ENCODE measurements at regions not wholly inside any gene's neighbourhood (a gene's known extent, or its start where the extent isn't known, plus 50 kb on each side); places are given as distances from the start of the nearest gene placed in this dataset.

DNA sequence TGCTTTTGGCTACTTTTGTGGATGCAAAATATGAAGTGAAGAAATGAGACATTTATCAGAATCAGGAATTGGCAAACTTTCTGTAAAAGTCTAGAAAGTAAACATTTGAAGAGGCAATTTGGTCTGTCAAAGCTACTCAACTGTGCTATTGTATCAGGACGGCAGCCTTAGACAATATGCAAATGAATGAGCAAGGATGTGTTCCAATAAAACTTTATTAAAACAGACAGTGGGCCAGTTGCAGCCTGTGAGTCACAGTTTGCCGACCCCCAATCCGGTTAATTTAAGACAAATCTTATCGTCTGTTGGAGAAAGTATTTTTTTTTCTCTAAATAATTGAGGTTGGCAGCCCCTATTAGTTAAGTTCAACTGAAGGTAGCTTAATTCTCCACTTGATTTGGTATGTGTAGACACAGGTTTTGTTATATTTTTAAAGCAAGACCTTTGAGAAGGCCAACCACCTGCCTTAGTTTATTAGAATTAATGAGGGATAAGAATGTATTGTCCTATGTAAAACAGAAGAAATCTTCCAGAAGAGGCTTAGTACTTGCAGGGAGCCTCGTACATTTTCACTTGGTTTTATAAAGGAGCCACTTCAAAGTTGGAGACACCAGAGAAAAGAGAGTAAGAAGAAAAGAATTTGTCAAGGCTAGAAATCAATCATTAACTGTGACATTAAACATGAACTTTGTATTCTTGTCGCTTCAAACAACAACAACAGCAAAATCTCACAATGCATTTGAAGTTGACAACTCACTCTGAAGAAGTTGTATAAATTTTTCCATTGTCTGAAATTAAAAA lies 81.6 kb upstream of the FAT1 start:
- TF ChIP-seq, protein P1, sequence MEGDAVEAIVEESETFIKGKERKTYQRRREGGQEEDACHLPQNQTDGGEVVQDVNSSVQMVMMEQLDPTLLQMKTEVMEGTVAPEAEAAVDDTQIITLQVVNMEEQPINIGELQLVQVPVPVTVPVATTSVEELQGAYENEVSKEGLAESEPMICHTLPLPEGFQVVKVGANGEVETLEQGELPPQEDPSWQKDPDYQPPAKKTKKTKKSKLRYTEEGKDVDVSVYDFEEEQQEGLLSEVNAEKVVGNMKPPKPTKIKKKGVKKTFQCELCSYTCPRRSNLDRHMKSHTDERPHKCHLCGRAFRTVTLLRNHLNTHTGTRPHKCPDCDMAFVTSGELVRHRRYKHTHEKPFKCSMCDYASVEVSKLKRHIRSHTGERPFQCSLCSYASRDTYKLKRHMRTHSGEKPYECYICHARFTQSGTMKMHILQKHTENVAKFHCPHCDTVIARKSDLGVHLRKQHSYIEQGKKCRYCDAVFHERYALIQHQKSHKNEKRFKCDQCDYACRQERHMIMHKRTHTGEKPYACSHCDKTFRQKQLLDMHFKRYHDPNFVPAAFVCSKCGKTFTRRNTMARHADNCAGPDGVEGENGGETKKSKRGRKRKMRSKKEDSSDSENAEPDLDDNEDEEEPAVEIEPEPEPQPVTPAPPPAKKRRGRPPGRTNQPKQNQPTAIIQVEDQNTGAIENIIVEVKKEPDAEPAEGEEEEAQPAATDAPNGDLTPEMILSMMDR (conservative IDR thresholded peaks at IDR 0.05; ENCODE audit: low read depth, low read length) = no peak
- TF ChIP-seq EZH2 (IDR thresholded peaks at IDR 0.05; ENCODE audit: borderline replicate concordance, low read depth, low read length, poor library complexity, severe bottlenecking) = no peak

Data from A673 (cell line).